HCT116 (cell line): ENCODE measurements at regions not wholly inside any gene's neighbourhood (a gene's known extent, or its start where the extent isn't known, plus 50 kb on each side); places are given as distances from the start of the nearest gene placed in this dataset.

Source experiments
- ATAC-seq: fragments of 200-7000 bp; cut with Tn5 transposase; 2 replicates; pipeline ENCODE4 v1.9.1; 2020; ENCODE audit warnings: mild to moderate bottlenecking, moderate library complexity
- BruUV-seq: library from RNA; stranded (reverse); fragments of 400-500 nt; replicated peaks from 2 replicates; lab custom pipeline; 2021; lab: Mats Ljungman, UMichigan
- CTCF ChIA-PET: fragments of 300-600 bp; sonication (Branson Sonifier 250); formaldehyde crosslinking; loops from one replicate; lab custom pipeline; 2021; ENCODE audit warnings: antibody characterized with exemption; lab: Charles Lee
- POLR2A ChIA-PET: fragments of 300-600, 350-600 bp; sonication (Branson Sonifier 250); formaldehyde crosslinking; loops from one replicate; lab custom pipeline; 2021; ENCODE audit warnings: antibody characterized with exemption; lab: Charles Lee
- RAD21 ChIA-PET, 2 experiments: fragments of 300-600 bp; sonication (Branson Sonifier 250); formaldehyde crosslinking; loops; one replicate each; lab custom pipeline; 2023; ENCODE audit warnings: low total read pairs in 2 of 2; ENCODE audit not compliant: uncharacterized antibody in 2 of 2, unreplicated experiment in 2 of 2, low non-redundant PET in 1 of 2; lab: Charles Lee
- DNase-seq: peaks from one replicate; pipeline ENCODE4 v3.0.0-alpha.2; 2010; ENCODE audit warnings: low read depth, low spot score
- H2AFZ ChIP-seq: fragments of 200-600 bp; shearing (Covaris generic), sonication (generic); 2 replicates; pipeline ENCODE4 v1.6.1; 2017; ENCODE audit warnings: low read depth, mixed run types, mixed read lengths, antibody characterized with exemption, low read length; ENCODE audit not compliant: poor library complexity, severe bottlenecking
- H3K27ac ChIP-seq: 2 replicates; pipeline ENCODE4 v1.5.1; 2012; ENCODE audit warnings: low read depth, low read length
- H3K27me3 ChIP-seq: fragments of 200-600 bp; sonication (generic); 2 replicates; pipeline ENCODE4 v1.6.1; 2016; ENCODE audit warnings: mixed run types, low read length, mixed read lengths; ENCODE audit not compliant: insufficient read depth
- H3K36me3 ChIP-seq, 2 experiments: fragments of 200-500 bp in 1 of 2; fragments of 200-600 bp in 1 of 2; sonication (Bioruptor generic) in 1 of 2; sonication (generic) in 1 of 2; 2 replicates each; pipeline versions ENCODE4 v1.5.1 to v1.6.1; 2014 to 2016; ENCODE audit warnings: low read length in 2 of 2, inconsistent platforms in 1 of 2, mixed read lengths in 1 of 2, mixed run types in 1 of 2; ENCODE audit not compliant: insufficient read depth in 2 of 2, control insufficient read depth in 1 of 2
- H3K4me1 ChIP-seq, 2 experiments: fragments of 200-600 bp in 1 of 2; sonication (generic) in 1 of 2; 2 replicates each; pipeline versions ENCODE4 v1.5.1 to v1.6.1; 2012 to 2017; ENCODE audit warnings: low read length in 2 of 2, inconsistent platforms in 1 of 2, mild to moderate bottlenecking in 1 of 2, mixed read lengths in 1 of 2, mixed run types in 1 of 2, moderate library complexity in 1 of 2; ENCODE audit not compliant: insufficient read depth in 2 of 2, control insufficient read depth in 1 of 2
- H3K4me2 ChIP-seq: fragments of 200-600 bp; sonication (generic); 2 replicates; pipeline ENCODE4 v1.6.1; 2017; ENCODE audit warnings: mixed run types, low read length, mixed read lengths
- H3K4me3 ChIP-seq, 2 experiments: fragments of 200-600 bp in 1 of 2; sonication (generic) in 1 of 2; replicated peaks in 1 of 2; 2 replicates each; pipeline ENCODE4 v1.5.1; 2011 to 2016; ENCODE audit warnings: low read length in 2 of 2, control low read depth in 1 of 2, low read depth in 1 of 2, mild to moderate bottlenecking in 1 of 2, mixed read lengths in 1 of 2, mixed run types in 1 of 2
- H3K79me2 ChIP-seq: fragments of 200-600 bp; sonication (generic); 2 replicates; pipeline ENCODE4 v1.6.1; 2017; ENCODE audit warnings: mild to moderate bottlenecking, mixed run types, low read length, moderate library complexity, mixed read lengths; ENCODE audit not compliant: insufficient read depth
- H3K9ac ChIP-seq: fragments of 200-600 bp; sonication (generic); 2 replicates; pipeline ENCODE4 v1.6.1; 2016; ENCODE audit warnings: low read length, mixed read lengths
- H3K9me2 ChIP-seq: fragments of 200-600 bp; sonication (generic), shearing (Covaris generic); 2 replicates; pipeline ENCODE4 v1.6.1; 2017; ENCODE audit warnings: mixed run types, mild to moderate bottlenecking, moderate library complexity; ENCODE audit not compliant: insufficient read depth
- H3K9me3 ChIP-seq, 2 experiments: fragments of 200-500 bp in 1 of 2; fragments of 200-600 bp in 1 of 2; sonication (Bioruptor generic) in 1 of 2; sonication (generic) in 1 of 2; 2 replicates each; pipeline ENCODE4 v1.6.1; 2014 to 2017; ENCODE audit warnings: low read length in 2 of 2, mixed read lengths in 2 of 2, inconsistent platforms in 1 of 2, low read depth in 1 of 2, mild to moderate bottlenecking in 1 of 2, mixed run types in 1 of 2, moderate library complexity in 1 of 2; ENCODE audit not compliant: control insufficient read depth in 1 of 2, insufficient read depth in 1 of 2
- H4K20me1 ChIP-seq: fragments of 200-600 bp; sonication (generic), shearing (Covaris generic); 2 replicates; pipeline ENCODE4 v1.6.1; 2017; ENCODE audit warnings: mixed run types, mild to moderate bottlenecking, moderate library complexity; ENCODE audit not compliant: insufficient read depth
- CBX3 ChIP-seq: IDR thresholded peaks from 2 replicates; pipeline ENCODE4 v1.6.1; 2012; ENCODE audit warnings: low read depth
- CEBPB ChIP-seq: IDR thresholded peaks from 2 replicates; pipeline ENCODE4 v1.6.1; 2012; ENCODE audit warnings: low read depth
- CTCF ChIP-seq, 3 experiments: fragments of 200-600 bp in 1 of 3; sonication (generic) in 1 of 3; IDR thresholded peaks in 2 of 3; conservative IDR thresholded peaks in 1 of 3; 2 replicates each; pipeline ENCODE4 v1.5.1; 2012 to 2017; ENCODE audit warnings: low read depth in 2 of 3, low read length in 2 of 3, antibody characterized with exemption in 1 of 3, borderline replicate concordance in 1 of 3, control low read depth in 1 of 3, mild to moderate bottlenecking in 1 of 3, mixed read lengths in 1 of 3, mixed run types in 1 of 3, moderate library complexity in 1 of 3; ENCODE audit not compliant: insufficient read depth in 1 of 3
- EGR1 ChIP-seq: IDR thresholded peaks from 2 replicates; pipeline ENCODE4 v1.6.1; 2012; ENCODE audit warnings: low read depth
- EZH2phosphoT487 ChIP-seq: fragments of 200-600 bp; IDR thresholded peaks from 2 replicates; pipeline ENCODE4 v1.6.1; 2018; ENCODE audit warnings: antibody characterized with exemption, borderline replicate concordance
- FOSL1 ChIP-seq: IDR thresholded peaks from 2 replicates; pipeline ENCODE4 v1.6.1; 2012; ENCODE audit warnings: low read depth
- JUND ChIP-seq: IDR thresholded peaks from 2 replicates; pipeline ENCODE4 v1.6.1; 2012
- POLR2A ChIP-seq: IDR thresholded peaks from 2 replicates; pipeline ENCODE4 v1.7.0; 2011; ENCODE audit warnings: borderline replicate concordance; ENCODE audit not compliant: insufficient read depth, insufficient read length; ENCODE audit errors: extremely low read depth
- POLR2AphosphoS5 ChIP-seq: IDR thresholded peaks from 2 replicates; pipeline ENCODE4 v1.6.1; 2011; ENCODE audit warnings: mild to moderate bottlenecking, low read depth, low read length, moderate library complexity
- RAD21 ChIP-seq: IDR thresholded peaks from 2 replicates; pipeline ENCODE4 v1.6.1; 2012; ENCODE audit warnings: low read depth, mild to moderate bottlenecking
- SP1 ChIP-seq: IDR thresholded peaks from 2 replicates; pipeline ENCODE4 v1.6.1; 2012; ENCODE audit warnings: low read depth
- SRF ChIP-seq: IDR thresholded peaks from 2 replicates; pipeline ENCODE4 v1.6.1; 2012; ENCODE audit warnings: low read depth
- YY1 ChIP-seq: IDR thresholded peaks from 2 replicates; pipeline ENCODE4 v1.6.1; 2011; ENCODE audit warnings: low read length, low read depth, moderate library complexity, mild to moderate bottlenecking; ENCODE audit not compliant: insufficient replicate concordance; ENCODE audit errors: extremely low read depth
- ZFX ChIP-seq: fragments of 450-650 bp; IDR thresholded peaks from 2 replicates; pipeline ENCODE4 v1.6.1; 2017
- intact Hi-C: fragments of 100-400 bp; cut with micrococcal nuclease; formaldehyde crosslinking; loops from 2 replicates; pipeline ENCODE4 v1.10.0; 2022
- TF ChIP-seq, protein P1 (sequence below): IDR thresholded peaks from 2 replicates; pipeline ENCODE4 v1.6.1; 2012
- TF ChIP-seq, protein P2 (sequence below): IDR thresholded peaks from 2 replicates; pipeline ENCODE4 v1.6.1; 2011; ENCODE audit warnings: mild to moderate bottlenecking, low read length, moderate library complexity; ENCODE audit not compliant: insufficient replicate concordance; ENCODE audit errors: extremely low read depth

- TF ChIP-seq POLR2A (no peak), FOSL1 (no peak)
Observed at GRCh38 chr20:60780388-60781025, 471.6 kb upstream of the CDH4 start (continued).

- Histone ChIP-seq H3K4me2 (no peak overlapping the region), H3K27me3 (no peaks in the 10 kb centered on the region), H3K27ac (no peak overlapping the region), H4K20me1 (no peaks in the 10 kb centered on the region), H3K9me2 (no peaks in the 10 kb centered on the region), H2AFZ (no peak overlapping the region), H3K4me1 (no peaks in the 10 kb centered on the region), H3K9ac (no peak overlapping the region), H3K36me3 (no peaks in the 10 kb centered on the region), H3K4me3 (no peak overlapping the region), H3K79me2 (no peaks in the 10 kb centered on the region), H3K9me3 (peaks cover 13 to 26% of the 10 kb centered on the region in 2 experiments; a peak in 3 of 4 replicates)
- intact Hi-C loops = no loop called here
- ATAC-seq (no peak), DNase-seq (no peak)
- TF ChIP-seq, protein P1, sequence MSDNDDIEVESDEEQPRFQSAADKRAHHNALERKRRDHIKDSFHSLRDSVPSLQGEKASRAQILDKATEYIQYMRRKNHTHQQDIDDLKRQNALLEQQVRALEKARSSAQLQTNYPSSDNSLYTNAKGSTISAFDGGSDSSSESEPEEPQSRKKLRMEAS = no peak
- TF ChIP-seq SP1 = no peak
- no peak for TF ChIP-seq POLR2A
- TF ChIP-seq CEBPB = no peak
- TF ChIP-seq EGR1 = no peak
- TF ChIP-seq EZH2phosphoT487 = no peak
- ChIA-PET POLR2A (no interaction called here), CTCF (no interaction called here), RAD21 (no interaction called here)
- BruUV-seq = no TSS peak
Observed at GRCh38 chr20:60782959-60783625, 469.0 kb upstream of the CDH4 start.

DNA sequence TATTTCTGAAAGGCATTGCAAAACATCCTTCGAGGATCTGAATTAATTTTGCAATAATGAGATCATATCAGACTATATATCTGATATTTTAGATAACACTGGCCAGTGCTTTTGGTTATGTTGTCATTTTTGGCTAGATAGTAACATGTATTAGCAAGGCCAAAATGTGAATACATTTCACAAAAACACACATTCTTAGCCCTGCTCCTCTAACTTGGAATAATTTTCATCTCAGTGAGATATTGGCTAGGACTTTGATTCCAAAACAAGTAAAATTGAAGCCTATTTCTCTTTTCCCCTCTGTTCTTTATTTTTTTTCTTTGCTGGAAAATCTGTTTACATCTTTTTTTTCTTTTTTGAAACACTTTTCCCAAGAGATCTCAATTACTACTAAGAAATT is 466.8 kb upstream of the CDH4 start:
- no peak for ATAC-seq
- no peak overlapping the region for H3K4me2 ChIP-seq
- POLR2A ChIA-PET = no interaction called here
- peaks cover 11 to 16% of the 10 kb centered on the region in 2 experiments; a peak in 3 of 4 replicates for H3K9me3 ChIP-seq
- no peaks in the 10 kb centered on the region for H3K4me1 ChIP-seq
- no peak overlapping the region for H2AFZ ChIP-seq
- no peaks in the 10 kb centered on the region for H3K79me2 ChIP-seq
- no peak overlapping the region for H3K9ac ChIP-seq
- intact Hi-C loops = no loop called here
- H3K36me3 ChIP-seq = no peaks in the 10 kb centered on the region
- CTCF ChIA-PET = no interaction called here
- H3K9me2 ChIP-seq = no peaks in the 10 kb centered on the region
- no peaks in the 10 kb centered on the region for H4K20me1 ChIP-seq
- RAD21 ChIA-PET = no interaction called here
- H3K27ac ChIP-seq = no peak overlapping the region
- no peak for DNase-seq
- H3K4me3 ChIP-seq = no peak overlapping the region
- no peaks in the 10 kb centered on the region for H3K27me3 ChIP-seq
- BruUV-seq = no TSS peak
- TF ChIP-seq CBX3 (no peak), CTCF (IDR thresholded peaks at IDR 0.05 in 2 of 3, conservative IDR thresholded peaks at IDR 0.05 in 1 of 3; ENCODE audit: borderline replicate concordance in 1 of 3, insufficient read depth in 1 of 3, low read depth in 2 of 3, low read length in 2 of 3) (no peak), JUND (no peak), RAD21 (no peak), SRF (no peak), EGR1 (no peak), ZFX (no peak), POLR2AphosphoS5 (no peak), YY1 (no peak)
- TF ChIP-seq, protein P2, sequence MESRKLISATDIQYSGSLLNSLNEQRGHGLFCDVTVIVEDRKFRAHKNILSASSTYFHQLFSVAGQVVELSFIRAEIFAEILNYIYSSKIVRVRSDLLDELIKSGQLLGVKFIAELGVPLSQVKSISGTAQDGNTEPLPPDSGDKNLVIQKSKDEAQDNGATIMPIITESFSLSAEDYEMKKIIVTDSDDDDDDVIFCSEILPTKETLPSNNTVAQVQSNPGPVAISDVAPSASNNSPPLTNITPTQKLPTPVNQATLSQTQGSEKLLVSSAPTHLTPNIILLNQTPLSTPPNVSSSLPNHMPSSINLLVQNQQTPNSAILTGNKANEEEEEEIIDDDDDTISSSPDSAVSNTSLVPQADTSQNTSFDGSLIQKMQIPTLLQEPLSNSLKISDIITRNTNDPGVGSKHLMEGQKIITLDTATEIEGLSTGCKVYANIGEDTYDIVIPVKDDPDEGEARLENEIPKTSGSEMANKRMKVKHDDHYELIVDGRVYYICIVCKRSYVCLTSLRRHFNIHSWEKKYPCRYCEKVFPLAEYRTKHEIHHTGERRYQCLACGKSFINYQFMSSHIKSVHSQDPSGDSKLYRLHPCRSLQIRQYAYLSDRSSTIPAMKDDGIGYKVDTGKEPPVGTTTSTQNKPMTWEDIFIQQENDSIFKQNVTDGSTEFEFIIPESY = no peak
